ENCODE measurements at regions not wholly inside any gene's neighbourhood (a gene's known extent, or its start where the extent isn't known, plus 50 kb on each side); places are given as distances from the start of the nearest gene placed in this dataset.

DNA sequence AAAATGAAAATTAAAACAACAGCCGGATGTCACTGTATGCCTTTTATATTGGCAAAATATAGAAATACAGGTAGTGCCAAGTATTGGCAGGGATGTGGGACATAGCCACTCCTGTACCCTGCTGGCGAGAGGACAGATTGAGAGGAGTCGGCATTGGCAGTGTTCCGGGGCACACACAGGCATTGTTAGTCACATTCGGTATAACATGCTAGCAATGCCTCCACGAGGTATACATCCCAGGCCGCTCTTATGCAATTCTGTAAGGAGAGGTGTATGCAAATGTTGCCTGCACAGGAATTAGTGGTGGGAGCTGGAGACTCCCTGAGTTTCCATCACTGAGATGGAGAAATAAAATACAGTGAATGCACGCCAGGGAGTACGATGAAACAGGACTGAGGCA, 99.4 kb upstream of the DLG1 start (continued):
- no peak for TF ChIP-seq CHD7 (IDR thresholded peaks at IDR 0.05; ENCODE audit: insufficient replicate concordance, low read length)
- TF ChIP-seq ZNF274 (IDR thresholded peaks at IDR 0.05; ENCODE audit: borderline replicate concordance, extremely low read depth, low read length): no peak
- TF ChIP-seq HDAC6 (IDR thresholded peaks at IDR 0.05; ENCODE audit: low read depth, low read length): no peak
- no peak for TF ChIP-seq SIRT6 (IDR thresholded peaks at IDR 0.05; ENCODE audit: low read length)
- TF ChIP-seq BRCA1 (IDR thresholded peaks at IDR 0.05; ENCODE audit: low read depth, low read length): no peak
- TF ChIP-seq RXRA (IDR thresholded peaks at IDR 0.05; ENCODE audit: insufficient read depth, low read depth, low read length): no peak
- no peak for TF ChIP-seq ATF2 (IDR thresholded peaks at IDR 0.05; ENCODE audit: low read length)
- no peak for TF ChIP-seq SRF (IDR thresholded peaks at IDR 0.05; ENCODE audit: low read depth, low read length)
- no peak for TF ChIP-seq KDM5A (IDR thresholded peaks at IDR 0.05; ENCODE audit: low read length)
- TF ChIP-seq RNF2 (IDR thresholded peaks at IDR 0.05; ENCODE audit: borderline replicate concordance, low read depth, low read length, missing control alignments, poor library complexity, severe bottlenecking): no peak
- no peak for TF ChIP-seq TBP (IDR thresholded peaks at IDR 0.05; ENCODE audit: low read depth, low read length)

Data from H1 (cell line).